ENCODE measurements at regions not wholly inside any gene's neighbourhood (a gene's known extent, or its start where the extent isn't known, plus 50 kb on each side); places are given as distances from the start of the nearest gene placed in this dataset.

DNA sequence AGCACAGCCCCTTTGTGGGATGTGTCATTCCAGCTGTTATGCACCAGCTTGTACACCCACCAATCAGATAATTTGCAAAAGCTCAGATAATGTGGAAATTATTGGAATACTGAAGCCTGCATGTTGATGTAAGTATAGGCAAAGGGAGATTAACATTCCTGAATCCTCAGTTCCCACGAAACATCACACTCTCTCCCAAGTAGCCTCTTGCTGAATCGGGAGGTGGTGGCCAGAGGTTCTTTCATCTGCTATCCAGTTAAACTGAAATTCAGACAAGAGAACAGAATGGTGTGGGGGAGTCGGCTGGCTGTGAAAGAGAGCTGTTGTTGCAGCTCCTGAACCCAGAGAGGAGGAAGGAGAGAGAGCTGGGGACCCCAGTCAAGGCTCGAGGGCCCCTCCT, 170.9 kb downstream of the ZBTB18 start:
- Histone ChIP-seq H3K27me3 (ENCODE audit: control insufficient read depth, low read length) (no peaks in the 10 kb centered on the region), H3K79me2 (ENCODE audit: control insufficient read depth, low read length) (no peaks in the 10 kb centered on the region), H3K9me2 (replicated peaks; ENCODE audit: control insufficient read depth, low read length) (no peaks in the 10 kb centered on the region), H3K4me1 (ENCODE audit: control insufficient read depth, low read length) (no peaks in the 10 kb centered on the region), H3K9me3 (ENCODE audit: control insufficient read depth, insufficient read depth, low read length) (no peaks in the 10 kb centered on the region), H3K4me2 (ENCODE audit: low read length) (no peak overlapping the region), H3K4me3 (ENCODE audit: low read length) (no peak overlapping the region), H3K27ac (ENCODE audit: low read depth, low read length) (no peak overlapping the region), H4K20me1 (ENCODE audit: control insufficient read depth, insufficient read depth, low read depth, low read length) (no peaks in the 10 kb centered on the region), H3F3A (ENCODE audit: control insufficient read depth, insufficient read depth) (no peaks in the 10 kb centered on the region), H3K36me3 (ENCODE audit: control insufficient read depth, low read length) (no peaks in the 10 kb centered on the region)
- no peak for TF ChIP-seq EZH2phosphoT487 (IDR thresholded peaks at IDR 0.05; ENCODE audit: borderline replicate concordance, low read length)
- TF ChIP-seq, protein P1, sequence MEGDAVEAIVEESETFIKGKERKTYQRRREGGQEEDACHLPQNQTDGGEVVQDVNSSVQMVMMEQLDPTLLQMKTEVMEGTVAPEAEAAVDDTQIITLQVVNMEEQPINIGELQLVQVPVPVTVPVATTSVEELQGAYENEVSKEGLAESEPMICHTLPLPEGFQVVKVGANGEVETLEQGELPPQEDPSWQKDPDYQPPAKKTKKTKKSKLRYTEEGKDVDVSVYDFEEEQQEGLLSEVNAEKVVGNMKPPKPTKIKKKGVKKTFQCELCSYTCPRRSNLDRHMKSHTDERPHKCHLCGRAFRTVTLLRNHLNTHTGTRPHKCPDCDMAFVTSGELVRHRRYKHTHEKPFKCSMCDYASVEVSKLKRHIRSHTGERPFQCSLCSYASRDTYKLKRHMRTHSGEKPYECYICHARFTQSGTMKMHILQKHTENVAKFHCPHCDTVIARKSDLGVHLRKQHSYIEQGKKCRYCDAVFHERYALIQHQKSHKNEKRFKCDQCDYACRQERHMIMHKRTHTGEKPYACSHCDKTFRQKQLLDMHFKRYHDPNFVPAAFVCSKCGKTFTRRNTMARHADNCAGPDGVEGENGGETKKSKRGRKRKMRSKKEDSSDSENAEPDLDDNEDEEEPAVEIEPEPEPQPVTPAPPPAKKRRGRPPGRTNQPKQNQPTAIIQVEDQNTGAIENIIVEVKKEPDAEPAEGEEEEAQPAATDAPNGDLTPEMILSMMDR (IDR thresholded peaks at IDR 0.05; ENCODE audit: low read depth, low read length, poor library complexity, severe bottlenecking), result no peak

DNA sequence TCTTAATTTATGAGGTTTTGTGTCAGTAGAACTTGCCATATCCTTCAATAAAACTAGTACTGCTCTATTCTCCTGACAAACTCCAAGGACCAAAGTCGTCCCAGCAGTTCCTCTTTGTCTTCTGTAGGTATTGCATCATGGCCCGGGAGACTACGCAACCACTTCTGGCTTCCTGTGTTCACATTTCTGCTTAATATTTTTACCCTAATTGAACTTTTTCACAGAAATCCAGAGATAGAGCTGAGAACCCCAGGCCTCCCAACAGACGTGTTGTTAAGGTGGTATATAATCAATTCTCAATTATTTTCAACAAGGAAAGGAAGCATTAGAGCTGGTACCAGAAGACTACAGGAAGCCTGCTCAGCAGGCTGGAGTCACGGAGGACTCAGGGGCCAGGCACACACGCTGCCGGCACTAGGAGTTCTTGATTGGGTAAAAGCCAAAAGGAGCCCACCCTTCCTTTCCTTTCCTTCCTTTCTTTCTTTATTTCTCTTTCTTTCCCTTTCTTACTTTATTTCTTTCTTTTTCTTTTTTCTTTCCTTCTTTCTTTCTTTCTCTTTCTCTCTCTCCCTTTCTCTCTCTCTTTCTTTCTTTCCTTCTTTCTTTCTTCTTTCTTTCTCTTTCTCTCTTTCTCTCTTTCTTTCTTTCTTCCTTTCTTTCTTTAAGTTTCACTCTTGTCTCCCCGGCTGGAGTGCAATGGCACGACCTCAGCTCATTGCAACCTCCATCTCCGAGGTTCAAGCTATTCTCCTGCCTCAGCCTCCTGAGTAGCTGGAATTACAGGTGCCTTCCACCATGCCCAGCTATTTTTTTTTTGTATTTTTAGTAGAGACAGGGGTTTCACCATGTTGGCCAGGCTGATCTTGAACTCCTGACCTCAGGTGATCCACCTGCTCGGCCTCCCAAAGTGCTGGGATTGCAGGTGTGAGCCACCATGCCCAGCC, 173.7 kb downstream of the ZBTB18 start:
- Histone ChIP-seq H3K4me2 (ENCODE audit: low read length) (no peak overlapping the region), H3K4me1 (ENCODE audit: control insufficient read depth, low read length) (no peaks in the 10 kb centered on the region), H3K4me3 (ENCODE audit: low read length) (no peak overlapping the region), H3K27me3 (ENCODE audit: control insufficient read depth, low read length) (no peaks in the 10 kb centered on the region), H3F3A (ENCODE audit: control insufficient read depth, insufficient read depth) (no peaks in the 10 kb centered on the region), H3K27ac (ENCODE audit: low read depth, low read length) (no peak overlapping the region), H3K36me3 (ENCODE audit: control insufficient read depth, low read length) (no peaks in the 10 kb centered on the region), H3K79me2 (ENCODE audit: control insufficient read depth, low read length) (no peaks in the 10 kb centered on the region), H4K20me1 (ENCODE audit: control insufficient read depth, insufficient read depth, low read depth, low read length) (no peaks in the 10 kb centered on the region), H3K9me2 (replicated peaks; ENCODE audit: control insufficient read depth, low read length) (no peaks in the 10 kb centered on the region), H3K9me3 (ENCODE audit: control insufficient read depth, insufficient read depth, low read length) (no peaks in the 10 kb centered on the region)
- TF ChIP-seq EZH2phosphoT487 (IDR thresholded peaks at IDR 0.05; ENCODE audit: borderline replicate concordance, low read length), result no peak
- TF ChIP-seq, protein P1 (IDR thresholded peaks at IDR 0.05; ENCODE audit: low read depth, low read length, poor library complexity, severe bottlenecking), result no peak

DNA sequence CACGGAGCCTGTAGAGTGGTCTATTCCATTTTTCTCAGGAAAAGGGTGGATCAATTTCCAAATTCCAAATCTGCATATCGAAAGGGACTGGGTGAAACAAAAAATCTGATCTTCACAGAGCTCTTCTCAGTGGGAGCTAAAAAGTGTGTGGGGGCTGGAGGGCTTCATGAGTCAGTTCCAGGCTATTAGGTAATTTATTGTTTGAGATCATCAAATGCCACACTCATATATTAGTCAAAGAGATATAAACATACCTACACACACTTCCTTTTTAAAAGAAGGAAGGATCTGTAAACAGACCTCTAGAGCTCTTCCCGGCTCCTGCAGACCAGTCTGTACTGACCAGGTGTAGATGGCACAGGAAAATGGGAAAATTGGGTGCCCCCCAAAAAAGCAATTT, 175.4 kb downstream of the ZBTB18 start:
- Histone ChIP-seq H3K36me3 (ENCODE audit: control insufficient read depth, low read length) (no peaks in the 10 kb centered on the region), H4K20me1 (ENCODE audit: control insufficient read depth, insufficient read depth, low read depth, low read length) (no peaks in the 10 kb centered on the region), H3K79me2 (ENCODE audit: control insufficient read depth, low read length) (no peaks in the 10 kb centered on the region), H3K9me2 (replicated peaks; ENCODE audit: control insufficient read depth, low read length) (no peaks in the 10 kb centered on the region), H3K4me2 (ENCODE audit: low read length) (no peak overlapping the region), H3F3A (ENCODE audit: control insufficient read depth, insufficient read depth) (no peaks in the 10 kb centered on the region), H3K9me3 (ENCODE audit: control insufficient read depth, insufficient read depth, low read length) (no peaks in the 10 kb centered on the region), H3K4me3 (ENCODE audit: low read length) (no peak overlapping the region), H3K27ac (ENCODE audit: low read depth, low read length) (no peak overlapping the region), H3K27me3 (ENCODE audit: control insufficient read depth, low read length) (no peaks in the 10 kb centered on the region), H3K4me1 (ENCODE audit: control insufficient read depth, low read length) (no peaks in the 10 kb centered on the region)
- no peak for TF ChIP-seq EZH2phosphoT487 (IDR thresholded peaks at IDR 0.05; ENCODE audit: borderline replicate concordance, low read length)
- TF ChIP-seq, protein P1 (IDR thresholded peaks at IDR 0.05; ENCODE audit: low read depth, low read length, poor library complexity, severe bottlenecking), result no peak
